Ascending aorta (tissue), 2 donors: ENCODE measurements at regions not wholly inside any gene's neighbourhood (a gene's known extent, or its start where the extent isn't known, plus 50 kb on each side); places are given as distances from the start of the nearest gene placed in this dataset.

Source experiments
- DNase-seq, 2 donors: peaks; one replicate each; pipeline ENCODE4 v3.0.0-alpha.2; 2019; ENCODE audit warnings: low spot score in 2 of 2
- H3K27ac ChIP-seq, 2 donors: fragments of 200-600 bp; sonication (generic); one replicate each; pipeline ENCODE4 v1.5.1; 2016 to 2017; ENCODE audit warnings: mild to moderate bottlenecking in 1 of 2
- H3K27me3 ChIP-seq: fragments of 200-600 bp; sonication (generic); one replicate; pipeline ENCODE4 v1.5.1; 2017
- H3K36me3 ChIP-seq, 2 donors: fragments of 200-600 bp; sonication (generic); one replicate each; pipeline ENCODE4 v1.5.1; 2016
- H3K4me1 ChIP-seq, 2 donors: fragments of 200-600 bp; sonication (generic); one replicate each; pipeline ENCODE4 v1.5.1; 2016 to 2017; ENCODE audit warnings: mild to moderate bottlenecking in 1 of 2
- H3K4me3 ChIP-seq, 2 donors: fragments of 200-600 bp; sonication (generic); one replicate each; pipeline ENCODE4 v1.5.1; 2016 to 2017; ENCODE audit warnings: mild to moderate bottlenecking in 1 of 2
- H3K9me3 ChIP-seq, 2 donors: fragments of 200-600 bp; sonication (generic); one replicate each; pipeline ENCODE4 v1.5.1; 2016
- intact Hi-C: fragments of 100-400 bp; cut with DNase I; formaldehyde crosslinking; loops from one replicate; pipeline ENCODE4 v1.15.1; 2023
- TF ChIP-seq, protein P1 (sequence below), 3 experiments: fragments of 200-600 bp in 2 of 3; fragments of 450-650 bp in 1 of 3; sonication (generic) in 2 of 3; IDR thresholded peaks; one replicate each; pipeline ENCODE4 v1.5.1; 2016 to 2019; ENCODE audit warnings: antibody characterized with exemption in 3 of 3, mild to moderate bottlenecking in 1 of 3, moderate library complexity in 1 of 3

DNA sequence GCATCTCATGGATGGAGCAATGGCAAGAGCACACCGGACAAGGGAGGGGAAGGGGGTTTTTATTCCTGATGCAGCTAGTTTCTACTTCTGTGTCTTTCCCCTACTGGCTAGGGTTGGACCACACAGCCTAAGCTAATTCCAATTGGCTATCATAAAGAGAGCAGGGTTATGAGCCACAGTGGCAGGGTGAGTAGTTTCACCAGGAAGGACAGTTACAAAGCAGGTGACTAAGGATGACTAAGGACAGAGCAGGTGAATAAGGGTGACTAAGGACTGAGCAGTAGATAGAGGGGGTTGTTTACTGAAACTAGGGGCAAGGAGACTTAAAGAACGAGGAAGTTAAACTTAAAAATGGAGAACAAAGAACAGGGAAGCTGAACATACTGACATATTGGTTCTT lies 321.4 kb upstream of the SEL1L start:
- Histone ChIP-seq H3K4me1 (no peaks in the 10 kb centered on the region), H3K4me3 (no peak overlapping the region), H3K27ac (no peak overlapping the region), H3K36me3 (no peaks in the 10 kb centered on the region), H3K9me3 (peaks cover 0 to 13% of the 10 kb centered on the region in 2 donors), H3K27me3 (no peaks in the 10 kb centered on the region)
- TF ChIP-seq, protein P1, sequence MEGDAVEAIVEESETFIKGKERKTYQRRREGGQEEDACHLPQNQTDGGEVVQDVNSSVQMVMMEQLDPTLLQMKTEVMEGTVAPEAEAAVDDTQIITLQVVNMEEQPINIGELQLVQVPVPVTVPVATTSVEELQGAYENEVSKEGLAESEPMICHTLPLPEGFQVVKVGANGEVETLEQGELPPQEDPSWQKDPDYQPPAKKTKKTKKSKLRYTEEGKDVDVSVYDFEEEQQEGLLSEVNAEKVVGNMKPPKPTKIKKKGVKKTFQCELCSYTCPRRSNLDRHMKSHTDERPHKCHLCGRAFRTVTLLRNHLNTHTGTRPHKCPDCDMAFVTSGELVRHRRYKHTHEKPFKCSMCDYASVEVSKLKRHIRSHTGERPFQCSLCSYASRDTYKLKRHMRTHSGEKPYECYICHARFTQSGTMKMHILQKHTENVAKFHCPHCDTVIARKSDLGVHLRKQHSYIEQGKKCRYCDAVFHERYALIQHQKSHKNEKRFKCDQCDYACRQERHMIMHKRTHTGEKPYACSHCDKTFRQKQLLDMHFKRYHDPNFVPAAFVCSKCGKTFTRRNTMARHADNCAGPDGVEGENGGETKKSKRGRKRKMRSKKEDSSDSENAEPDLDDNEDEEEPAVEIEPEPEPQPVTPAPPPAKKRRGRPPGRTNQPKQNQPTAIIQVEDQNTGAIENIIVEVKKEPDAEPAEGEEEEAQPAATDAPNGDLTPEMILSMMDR (IDR thresholded peaks at IDR 0.05) = no peak
- intact Hi-C loops = no loop called here
- no peak for DNase-seq

DNA sequence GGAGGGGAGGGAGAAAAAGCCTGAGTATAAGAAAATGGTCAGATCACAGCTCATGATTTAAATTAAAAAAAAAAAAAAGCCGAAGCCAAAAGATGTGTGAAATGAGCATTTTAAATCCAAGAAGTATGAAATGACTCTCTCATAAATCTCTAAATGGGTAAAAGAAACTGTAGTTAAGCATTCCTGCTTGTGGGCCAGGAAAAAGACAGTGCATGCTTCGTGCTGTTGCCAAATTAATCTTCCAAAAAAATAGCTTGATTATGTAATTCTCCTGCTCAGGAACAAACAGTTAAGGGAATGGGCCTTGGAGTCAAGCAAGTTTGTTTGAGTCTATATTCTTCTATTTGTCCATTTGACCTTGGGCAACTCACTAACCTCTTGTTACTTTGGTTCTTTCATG lies 325.4 kb upstream of the SEL1L start:
- H3K27ac ChIP-seq = no peak overlapping the region
- no peaks in the 10 kb centered on the region for H3K27me3 ChIP-seq
- no peak overlapping the region for H3K4me3 ChIP-seq
- intact Hi-C loops = no loop called here
- H3K4me1 ChIP-seq = no peaks in the 10 kb centered on the region
- no peaks in the 10 kb centered on the region for H3K36me3 ChIP-seq
- peaks cover 0 to 13% of the 10 kb centered on the region in 2 donors for H3K9me3 ChIP-seq
- TF ChIP-seq, protein P1 (IDR thresholded peaks at IDR 0.05) = no peak
- DNase-seq = no peak

DNA sequence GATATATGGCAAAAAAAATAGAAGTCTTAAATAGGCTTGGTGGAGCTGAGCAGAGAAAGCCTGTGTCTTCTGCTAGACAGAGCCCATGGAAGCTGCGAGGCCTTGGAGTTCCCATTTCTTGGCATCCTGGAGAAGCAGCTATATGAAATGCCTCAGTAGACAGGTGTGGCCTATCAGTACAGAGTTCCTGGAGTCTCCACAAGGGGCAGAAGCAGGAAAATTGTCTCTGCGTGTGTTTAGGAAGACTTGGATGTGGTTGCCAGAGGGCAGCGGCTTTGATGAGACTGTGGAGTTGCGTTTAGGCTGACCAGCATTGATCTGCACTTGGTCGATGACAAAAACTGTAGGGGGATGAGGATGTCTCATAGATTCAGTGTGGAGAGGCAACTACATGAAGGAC lies 334.5 kb upstream of the SEL1L start:
- intact Hi-C loops = no loop called here
- Histone ChIP-seq H3K36me3 (no peaks in the 10 kb centered on the region), H3K27me3 (no peaks in the 10 kb centered on the region), H3K9me3 (no peaks in the 10 kb centered on the region), H3K4me3 (no peak overlapping the region), H3K27ac (no peak overlapping the region), H3K4me1 (no peaks in the 10 kb centered on the region)
- TF ChIP-seq, protein P1 (IDR thresholded peaks at IDR 0.05) = no peak
- no peak for DNase-seq

DNA sequence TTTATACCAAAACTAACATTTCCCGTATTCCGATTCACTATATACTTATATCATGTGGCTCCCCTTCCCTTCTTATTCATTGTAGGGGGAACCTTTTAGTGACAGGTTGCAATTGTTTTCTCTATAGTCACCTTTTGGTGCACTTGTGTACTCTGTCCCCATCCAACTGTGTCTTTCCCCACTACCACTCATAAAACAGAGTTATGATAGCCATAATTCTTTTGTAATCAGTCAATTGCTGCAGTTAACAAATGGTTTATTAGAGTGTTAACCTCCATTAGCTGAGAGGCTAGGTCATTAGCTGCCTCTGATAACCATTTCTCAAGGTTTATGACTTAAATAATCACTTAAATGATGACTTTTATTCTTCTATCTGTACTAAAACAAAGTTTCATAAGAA lies 338.1 kb upstream of the SEL1L start:
- Histone ChIP-seq H3K4me1 (no peaks in the 10 kb centered on the region), H3K36me3 (no peaks in the 10 kb centered on the region), H3K27ac (no peak overlapping the region), H3K27me3 (no peaks in the 10 kb centered on the region), H3K4me3 (no peak overlapping the region), H3K9me3 (no peaks in the 10 kb centered on the region)
- no peak for DNase-seq
- TF ChIP-seq, protein P1 (IDR thresholded peaks at IDR 0.05) = no peak
- intact Hi-C loops = no loop called here

DNA sequence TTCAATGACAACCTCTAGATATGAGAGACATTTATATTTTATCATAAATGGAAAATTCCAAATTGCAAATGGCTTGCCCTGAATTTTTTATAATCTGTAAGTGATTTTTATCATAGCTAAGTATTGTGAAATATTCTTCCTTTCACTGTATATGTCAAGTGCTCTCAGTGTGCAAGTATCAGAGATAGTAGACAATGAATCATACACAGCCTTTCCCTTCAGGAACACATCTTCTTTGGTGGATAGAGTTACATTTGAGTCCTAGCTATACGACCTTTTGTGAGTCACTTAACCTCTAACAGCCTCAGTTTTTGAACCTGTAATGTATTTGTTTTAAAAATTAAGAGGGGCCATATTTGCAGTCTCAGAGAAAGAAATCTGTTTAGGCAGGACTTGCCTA lies 350.7 kb upstream of the SEL1L start:
- no peak overlapping the region for H3K4me3 ChIP-seq
- TF ChIP-seq, protein P1 (IDR thresholded peaks at IDR 0.05) = no peak
- intact Hi-C loops = no loop called here

DNA sequence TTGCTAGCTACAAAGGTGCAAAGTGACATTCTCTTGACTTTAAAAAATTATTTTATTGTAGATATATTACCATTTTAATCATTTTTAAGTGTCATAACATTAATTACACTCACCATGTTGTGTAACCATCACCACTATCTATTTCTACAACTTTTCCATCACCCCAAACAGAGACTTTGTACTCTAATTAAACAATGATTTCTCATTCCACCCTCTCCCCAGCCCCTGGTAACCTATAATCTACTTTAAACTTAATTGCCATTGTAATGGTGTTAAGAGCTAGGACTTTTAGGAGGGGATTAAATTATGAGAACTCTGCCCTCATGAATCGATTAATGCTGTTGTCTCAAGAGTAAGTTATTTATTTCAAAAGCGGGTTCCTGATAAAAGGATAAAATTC lies 352.9 kb upstream of the SEL1L start:
- TF ChIP-seq, protein P1 (IDR thresholded peaks at IDR 0.05) = no peak
- intact Hi-C loops = no loop called here
- Histone ChIP-seq H3K4me3 (no peak overlapping the region), H3K4me1 (no peaks in the 10 kb centered on the region), H3K9me3 (no peaks in the 10 kb centered on the region), H3K36me3 (no peaks in the 10 kb centered on the region), H3K27me3 (no peaks in the 10 kb centered on the region), H3K27ac (no peak overlapping the region)
- DNase-seq = no peak

More for the DNA sequence above, 350.7 kb upstream of the SEL1L start:
- Histone ChIP-seq H3K27me3 (no peaks in the 10 kb centered on the region), H3K36me3 (no peaks in the 10 kb centered on the region), H3K9me3 (no peaks in the 10 kb centered on the region), H3K4me1 (no peaks in the 10 kb centered on the region), H3K27ac (no peak overlapping the region)
- DNase-seq = no peak
